Inflammatory macrophage (primary cell): ENCODE measurements at regions not wholly inside any gene's neighbourhood (a gene's known extent, or its start where the extent isn't known, plus 50 kb on each side); places are given as distances from the start of the nearest gene placed in this dataset.

Experiments
- DNase-seq, 2 donors: peaks; one replicate each; pipeline ENCODE4 v3.0.0-alpha.2; 2020 to 2022

- no peak for DNase-seq
These were observed 579.2 kb upstream of the ZNF462 start for GRCh38 chr9:106283769-106284168.

GRCh38 chr9:106284296-106284695 lies 578.7 kb upstream of the ZNF462 start:
- no peak for DNase-seq

- DNase-seq, result no peak
These were observed 576.7 kb upstream of the ZNF462 start for GRCh38 chr9:106286249-106286648.

GRCh38 chr9:106287091-106287631 lies 575.8 kb upstream of the ZNF462 start:
- DNase-seq, result no peak

- DNase-seq, result no peak
These were observed 575.2 kb upstream of the ZNF462 start for GRCh38 chr9:106287731-106288130.

- no peak for DNase-seq
These were observed 574.3 kb upstream of the ZNF462 start for GRCh38 chr9:106288689-106289088.

GRCh38 chr9:106291786-106292185 lies 571.2 kb upstream of the ZNF462 start:
- DNase-seq, result no peak

GRCh38 chr9:106296426-106296825 lies 566.5 kb upstream of the ZNF462 start:
- no peak for DNase-seq

GRCh38 chr9:106298997-106299396 lies 564.0 kb upstream of the ZNF462 start:
- no peak for DNase-seq

GRCh38 chr9:106304401-106304920 lies 558.5 kb upstream of the ZNF462 start:
- DNase-seq, result no peak

- DNase-seq, result no peak
These were observed 557.4 kb upstream of the ZNF462 start for GRCh38 chr9:106305428-106306133.

GRCh38 chr9:106307670-106308069 lies 555.3 kb upstream of the ZNF462 start:
- no peak for DNase-seq

- DNase-seq, result no peak
These were observed 553.0 kb upstream of the ZNF462 start for GRCh38 chr9:106309925-106310324.

- peak in 1 of 2 donors; percentile 4 for DNase-seq
These were observed 552.2 kb upstream of the ZNF462 start for GRCh38 chr9:106310782-106311181.

GRCh38 chr9:106312906-106313305 lies 550.1 kb upstream of the ZNF462 start:
- DNase-seq, result no peak

- DNase-seq, result no peak
These were observed 548.5 kb upstream of the ZNF462 start for GRCh38 chr9:106314476-106314875.

GRCh38 chr9:106321394-106322180 lies 541.4 kb upstream of the ZNF462 start:
- no peak for DNase-seq

GRCh38 chr9:106322706-106323245 lies 540.2 kb upstream of the ZNF462 start:
- DNase-seq, result no peak

- DNase-seq, result no peak
These were observed 538.8 kb upstream of the ZNF462 start for GRCh38 chr9:106324053-106324585.

GRCh38 chr9:106324591-106325280 lies 538.2 kb upstream of the ZNF462 start:
- DNase-seq, result no peak

GRCh38 chr9:106326493-106326892 lies 536.5 kb upstream of the ZNF462 start:
- DNase-seq, result no peak

- DNase-seq, result no peak
These were observed 529.5 kb upstream of the ZNF462 start for GRCh38 chr9:106333481-106333880.
